ENCODE measurements at regions not wholly inside any gene's neighbourhood (a gene's known extent, or its start where the extent isn't known, plus 50 kb on each side); places are given as distances from the start of the nearest gene placed in this dataset.
"Not testable (repeated sequence)": the region's sequence is repeated elsewhere in the genome, so short reads cannot be mapped to it uniquely, and the experiment has no call there.

DNA sequence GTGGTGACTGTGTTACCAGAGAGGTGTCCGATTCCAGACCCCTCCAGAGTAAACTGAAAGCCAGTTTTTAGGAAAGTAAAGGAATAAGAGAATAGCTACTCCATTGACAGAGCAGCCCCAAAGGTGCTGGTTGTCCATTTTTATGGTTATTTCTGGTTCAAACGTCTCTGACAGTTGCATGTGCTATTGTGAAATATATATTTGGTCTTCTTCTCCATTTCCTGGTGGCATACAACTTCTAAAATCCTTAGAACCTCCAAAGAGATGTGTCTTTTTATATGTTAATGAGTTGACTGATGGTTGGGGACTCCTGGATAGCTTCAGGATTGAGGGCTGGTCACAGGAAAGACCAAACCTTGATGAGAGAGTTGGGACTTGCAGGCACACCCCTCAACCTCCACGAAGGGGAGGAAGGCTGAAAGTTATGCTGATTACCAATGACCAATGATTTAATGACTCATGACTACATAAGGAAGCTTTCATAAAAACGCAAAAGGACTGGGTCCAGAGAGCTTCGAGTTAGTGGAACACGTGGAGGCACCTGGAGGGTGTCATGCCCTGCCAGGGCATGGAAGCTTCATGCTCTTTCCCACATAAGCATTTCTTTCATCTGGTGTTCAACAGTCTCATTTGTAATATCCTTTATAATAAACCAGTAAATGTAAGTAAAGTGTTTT is 100.7 kb downstream of the SLC16A1 start:
- DNase-seq, result no peak

DNA sequence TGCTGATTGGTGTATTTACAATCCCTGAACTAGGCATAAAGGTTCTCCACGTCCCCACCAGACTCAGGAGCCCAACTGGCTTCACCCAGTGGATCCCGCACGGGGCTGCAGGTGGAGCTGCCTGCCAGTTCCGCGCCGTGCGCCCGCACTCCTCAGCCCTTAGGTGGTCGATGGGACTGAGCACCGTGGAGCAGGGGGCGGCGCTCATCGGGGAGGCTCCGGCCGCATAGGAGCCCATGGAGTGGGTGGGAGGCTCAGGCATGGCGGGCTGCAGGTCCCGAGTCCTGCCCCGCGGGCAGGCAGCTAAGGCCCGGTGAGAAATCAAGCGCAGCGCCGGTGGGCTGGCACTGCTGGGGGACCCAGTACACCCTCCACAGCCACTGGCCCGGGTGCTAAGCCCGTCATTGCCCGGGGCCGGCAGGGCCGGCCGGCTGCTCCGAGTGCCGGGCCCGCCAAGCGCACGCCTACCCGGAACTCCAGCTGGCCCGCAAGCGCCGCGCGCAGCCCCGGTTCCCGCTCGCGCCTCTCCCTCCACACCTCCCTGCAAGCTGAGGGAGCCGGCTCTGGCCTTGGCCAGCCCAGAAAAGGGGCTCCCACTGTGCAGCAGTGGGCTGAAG is 101.5 kb downstream of the SLC16A1 start:
- not testable (repeated sequence) for DNase-seq

DNA sequence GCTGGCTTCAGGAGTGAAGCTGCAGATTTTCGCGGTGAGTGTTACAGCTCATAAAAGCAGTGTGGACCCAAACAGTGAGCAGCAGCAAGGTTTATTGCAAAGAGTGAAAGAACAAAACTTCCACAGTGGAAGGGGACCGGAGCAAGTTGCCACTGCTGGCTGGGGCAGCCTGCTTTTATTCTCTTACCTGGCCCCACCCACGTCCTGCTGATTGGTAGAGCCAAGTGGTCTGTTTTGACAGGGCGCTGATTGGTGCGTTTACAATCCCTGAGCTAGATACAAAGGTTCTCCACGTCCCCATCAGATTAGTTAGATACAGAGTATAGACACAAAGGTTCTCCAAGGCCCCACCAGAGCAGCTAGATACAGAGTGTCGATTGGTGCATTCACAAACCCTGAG is 102.1 kb downstream of the SLC16A1 start:
- not testable (repeated sequence) for DNase-seq

DNA sequence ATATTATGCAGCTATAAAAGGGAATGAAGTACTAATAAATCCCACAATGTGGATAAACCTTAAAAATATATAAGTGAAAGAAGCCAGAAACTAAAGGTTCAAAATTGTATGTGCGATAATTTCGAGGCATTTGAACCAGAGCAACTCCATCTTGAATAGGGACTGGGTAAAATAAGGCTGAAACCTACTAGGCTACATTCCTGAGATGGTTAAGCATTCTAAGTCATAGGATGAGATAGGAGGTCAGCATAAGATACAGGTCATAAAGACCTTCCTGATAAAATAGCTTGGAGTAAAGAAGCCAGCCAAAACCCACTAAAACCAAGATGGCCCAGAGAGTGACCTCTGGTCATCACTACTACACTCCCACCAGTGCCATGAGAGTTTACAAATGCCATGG is 103.1 kb downstream of the SLC16A1 start:
- DNase-seq, result no peak

DNA sequence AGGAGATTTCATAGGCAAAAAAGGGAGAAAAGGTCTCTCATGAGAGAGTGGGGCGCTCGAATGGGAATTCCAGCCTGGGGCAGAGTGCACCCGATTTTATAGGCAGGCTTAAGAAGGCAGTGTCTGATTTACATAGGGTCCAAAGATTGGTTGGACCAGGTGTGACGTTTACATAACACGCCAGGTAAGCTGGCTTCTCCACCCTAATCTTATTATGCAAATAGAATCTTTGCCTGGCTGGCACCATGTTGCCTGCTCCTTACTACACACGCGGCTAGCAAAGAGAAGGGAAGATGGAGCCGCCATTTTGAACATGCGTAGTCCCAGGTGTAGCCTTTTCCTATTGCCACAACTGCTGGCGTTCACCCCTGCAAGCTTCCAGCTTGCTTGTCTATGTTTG is 103.7 kb downstream of the SLC16A1 start:
- no peak for DNase-seq

DNA sequence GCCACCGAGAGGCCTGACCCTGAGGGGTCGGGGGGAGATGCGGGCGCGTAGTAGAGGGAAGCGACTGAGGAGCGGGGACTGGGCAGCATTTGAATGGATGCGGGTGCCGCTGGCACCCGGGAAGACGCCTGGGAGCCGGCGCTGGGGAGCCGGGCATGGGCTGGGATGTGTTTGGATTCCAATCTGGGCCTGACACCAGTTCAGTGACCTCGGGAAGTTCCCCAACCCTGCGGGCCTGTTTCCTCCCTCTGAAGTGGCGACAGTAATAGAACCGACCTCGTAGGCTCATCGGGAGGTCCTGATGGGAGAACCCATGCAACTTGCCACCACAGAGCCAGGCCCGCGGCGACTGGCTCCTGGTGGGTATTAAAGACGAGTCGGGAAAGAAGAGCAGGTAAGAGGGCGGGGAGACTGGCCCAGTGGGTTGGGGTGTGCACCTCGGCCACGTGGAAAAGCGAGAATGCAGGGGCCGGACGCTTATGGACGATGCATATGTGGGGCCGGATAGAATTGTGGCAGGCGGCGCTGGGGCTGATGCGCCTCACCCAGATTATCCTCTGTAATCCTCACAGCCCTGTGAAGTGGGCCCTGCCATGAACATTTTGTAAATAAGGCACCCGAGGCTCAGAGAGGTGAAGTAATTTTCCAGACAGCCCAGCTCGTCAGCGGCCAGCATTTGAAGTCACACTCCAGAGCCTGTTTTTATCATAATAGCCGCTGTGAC is 105.8 kb downstream of the SLC16A1 start:
- DNase-seq, result no peak

DNA sequence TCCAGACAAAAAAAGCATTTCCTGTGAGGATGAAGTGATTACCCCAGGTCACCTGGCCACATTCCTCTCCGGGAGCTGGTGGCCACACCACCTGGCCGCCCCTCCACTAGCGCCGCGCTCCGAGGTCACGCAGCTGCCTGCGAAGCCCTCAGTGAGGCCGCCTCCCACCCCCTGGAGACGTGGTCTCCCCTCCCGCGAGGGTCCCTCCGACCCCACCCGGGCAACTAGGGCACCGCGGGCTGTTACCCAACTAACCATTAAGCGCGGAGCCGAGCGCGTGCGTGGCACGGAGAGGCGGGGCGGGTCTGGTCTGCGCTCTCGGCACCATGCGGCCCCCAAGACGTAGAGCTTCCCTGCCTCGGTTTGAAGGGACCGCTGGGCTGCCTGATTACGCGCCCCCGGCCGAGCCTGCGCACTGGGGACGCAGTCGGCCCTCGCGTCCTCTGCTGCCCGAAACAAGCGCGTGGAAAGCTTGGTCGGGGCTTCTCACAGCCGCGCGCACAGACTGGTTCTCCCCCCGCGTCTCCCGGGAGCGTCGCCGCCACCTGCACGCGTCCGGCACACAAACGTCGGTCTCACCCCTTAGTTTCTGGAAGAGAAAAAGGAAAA is 106.5 kb downstream of the SLC16A1 start:
- no peak for DNase-seq

DNA sequence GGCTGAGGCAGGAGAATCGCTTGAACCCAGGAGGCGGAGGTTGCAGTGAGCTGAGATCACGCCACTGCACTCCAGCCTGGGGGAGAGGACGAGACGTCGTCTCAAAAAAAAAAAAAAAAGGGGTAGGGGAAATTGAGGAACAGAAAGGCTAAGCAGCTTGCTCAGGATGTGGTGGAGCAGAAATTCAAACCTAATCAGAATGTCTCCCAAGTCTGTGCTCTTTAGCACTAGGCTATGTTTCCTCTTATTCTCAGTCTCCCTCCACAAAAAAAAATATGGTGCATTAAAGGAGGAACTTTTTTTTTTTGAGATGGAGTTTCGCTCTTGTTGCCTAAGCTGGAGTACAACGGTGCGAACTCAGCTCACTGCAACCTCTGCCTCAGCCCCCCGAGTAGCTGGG is 114.2 kb downstream of the SLC16A1 start:
- no peak for DNase-seq

DNA sequence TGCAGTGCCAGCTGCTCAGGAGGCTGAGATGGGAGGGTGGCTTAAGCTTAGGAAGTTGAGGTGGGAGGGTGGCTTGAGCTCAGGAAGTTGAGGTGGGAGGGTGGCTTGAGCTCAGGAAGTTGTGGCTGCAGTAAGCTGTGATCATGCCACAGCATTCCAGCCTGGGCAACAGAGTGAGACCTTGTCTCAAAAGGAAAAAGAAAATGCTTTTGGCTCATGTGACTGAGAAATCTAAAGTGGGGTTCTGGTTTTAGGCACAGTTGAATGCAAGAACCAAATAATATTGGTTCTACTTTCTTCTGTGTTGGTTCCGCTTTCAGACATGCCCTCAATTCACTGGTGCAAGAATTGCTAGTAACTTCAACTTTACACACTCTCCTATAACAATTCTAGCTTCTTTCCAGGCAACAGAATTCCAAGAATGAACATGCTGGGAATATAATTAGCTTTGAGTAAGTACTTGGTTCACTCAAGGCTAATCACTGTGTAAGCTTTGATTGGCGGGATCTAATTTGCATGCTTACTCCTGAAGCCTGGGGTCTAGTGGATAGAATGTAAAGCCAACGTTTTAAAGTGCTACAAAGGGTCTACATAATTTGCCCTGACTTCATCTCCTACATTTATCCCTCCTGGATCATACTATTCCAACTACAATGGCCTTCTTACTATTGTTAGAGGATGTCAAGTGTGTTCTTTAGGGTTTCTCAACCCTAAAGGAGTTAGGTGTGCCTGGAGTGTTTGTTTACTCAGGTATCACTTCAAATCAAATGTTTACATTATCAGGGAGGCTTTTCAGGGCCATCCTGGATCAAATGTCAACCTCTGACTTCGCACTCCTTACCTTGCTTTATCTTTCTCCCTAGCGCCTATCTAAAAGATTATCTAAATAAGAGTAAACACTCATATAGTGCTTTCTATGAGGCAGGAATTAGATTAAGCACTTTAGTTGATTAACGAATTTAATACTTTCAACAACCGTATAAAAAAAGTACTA is 115.1 kb downstream of the SLC16A1 start:
- peak in 1 of 2 experiments; percentile 26 for DNase-seq

DNA sequence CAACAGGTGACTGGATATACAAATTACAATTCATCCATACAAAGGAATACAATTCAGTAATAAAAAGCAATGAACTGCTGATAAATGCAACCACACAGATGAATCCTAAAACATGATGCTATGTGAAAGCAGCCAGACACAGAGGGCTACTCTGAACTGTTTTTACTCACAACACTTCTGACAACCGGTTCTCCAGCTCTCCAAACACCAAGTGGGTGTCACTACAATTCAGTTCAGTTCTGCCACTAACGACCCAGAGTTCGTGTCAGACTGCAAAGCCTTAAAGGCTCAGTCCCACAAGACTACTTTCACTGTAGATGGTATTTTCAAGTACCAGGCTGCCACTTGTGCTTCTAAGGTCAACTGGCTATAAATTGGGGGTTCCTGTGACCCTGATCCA is 119.4 kb downstream of the SLC16A1 start:
- no peak for DNase-seq

DNA sequence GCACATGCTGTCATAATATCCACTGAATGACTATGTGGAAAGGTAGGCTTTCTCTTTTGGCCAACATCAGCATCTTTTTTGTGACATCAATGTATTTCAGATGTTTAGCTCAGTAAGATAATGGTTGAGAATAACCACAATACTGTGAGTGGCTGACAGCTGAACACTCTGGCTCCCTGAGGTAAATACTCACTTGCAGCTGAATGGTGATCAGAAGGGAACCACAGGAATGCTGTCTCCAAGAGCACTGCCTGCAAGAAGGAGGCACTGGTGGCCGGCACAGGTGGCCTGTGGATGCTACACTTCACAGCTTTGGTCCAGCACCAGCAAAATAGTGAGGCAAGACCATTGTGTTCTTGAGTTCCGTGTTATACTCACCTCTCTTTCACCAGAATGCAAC is 118.7 kb upstream of the PPM1J start:
- no peak for DNase-seq

DNA sequence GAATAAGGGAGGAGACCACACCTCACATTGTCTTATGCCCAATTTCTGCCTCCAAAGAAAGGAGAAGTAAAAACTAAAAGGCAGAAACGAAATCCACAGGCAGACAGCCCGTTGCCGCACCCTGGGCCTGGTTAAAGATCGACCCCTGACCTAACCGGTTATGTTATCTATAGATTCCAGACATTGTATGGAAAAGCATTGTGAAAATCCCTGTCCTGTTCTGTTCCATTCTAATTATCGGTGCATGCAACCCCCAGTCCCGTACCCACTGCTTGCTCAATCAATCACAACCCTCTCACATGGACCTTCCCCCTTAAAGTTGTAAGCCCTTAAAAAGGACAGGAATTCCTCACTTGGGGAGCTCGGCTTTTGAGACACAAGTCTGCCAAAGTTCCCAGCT is 117.1 kb upstream of the PPM1J start:
- DNase-seq, result not testable (repeated sequence)

DNA sequence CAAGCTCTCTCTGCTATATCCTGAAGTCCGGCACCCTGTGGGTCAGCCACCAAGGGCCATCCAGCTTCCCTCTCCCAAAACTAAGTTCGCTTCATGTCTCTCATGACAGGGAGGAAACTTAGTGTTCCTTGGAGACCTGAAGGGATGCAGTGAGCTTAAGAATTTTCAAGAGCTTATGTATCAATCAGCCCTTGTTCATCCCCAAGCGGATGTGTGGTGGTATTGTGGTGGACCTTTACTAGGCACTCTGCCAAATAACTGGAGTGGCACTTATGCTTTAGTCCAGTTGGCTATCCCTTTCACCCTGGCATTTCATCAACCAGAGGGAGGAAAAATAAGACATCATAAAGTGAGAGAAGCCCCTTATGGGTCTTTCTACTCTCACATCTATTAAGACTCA is 114.6 kb upstream of the PPM1J start:
- DNase-seq, result not testable (repeated sequence)

DNA sequence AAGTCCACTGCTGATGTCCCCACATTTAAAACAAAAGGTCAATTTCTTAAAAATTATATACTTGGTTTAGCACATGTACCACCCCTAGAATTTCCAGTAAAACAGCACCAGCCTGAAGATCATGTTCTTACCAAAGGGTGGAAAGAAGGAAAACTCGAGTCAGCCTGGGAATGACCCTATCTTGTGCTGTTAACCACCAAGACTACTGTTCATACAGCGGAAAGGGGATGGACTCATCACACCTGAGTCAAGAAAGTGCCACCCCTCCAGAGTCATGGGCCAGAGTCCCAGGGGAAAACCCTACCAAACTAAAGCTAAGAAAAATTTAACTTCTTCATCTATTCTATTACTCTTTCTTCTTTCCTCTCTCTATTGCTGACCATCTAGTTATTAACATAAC is 113.6 kb upstream of the PPM1J start:
- no peak for DNase-seq

DNA sequence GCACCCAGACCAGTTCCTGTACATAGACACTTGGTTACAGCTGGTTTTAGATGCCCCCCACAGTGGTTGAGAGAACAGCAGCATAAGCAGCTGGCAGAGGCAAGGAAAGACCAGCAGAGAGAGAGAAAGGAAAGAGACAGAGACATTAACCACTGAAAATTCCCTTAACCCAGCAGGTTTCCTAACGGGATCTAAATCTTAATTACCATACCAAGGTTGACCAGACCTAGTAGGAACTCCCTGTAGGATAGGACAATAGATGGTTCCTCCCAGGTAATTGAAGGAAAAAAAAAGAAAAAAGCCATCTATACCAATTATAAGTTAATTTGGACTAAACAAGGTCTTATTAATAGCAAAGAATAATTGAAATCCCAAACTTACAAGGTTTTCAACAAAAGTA is 112.3 kb upstream of the PPM1J start:
- not testable (repeated sequence) for DNase-seq

DNA sequence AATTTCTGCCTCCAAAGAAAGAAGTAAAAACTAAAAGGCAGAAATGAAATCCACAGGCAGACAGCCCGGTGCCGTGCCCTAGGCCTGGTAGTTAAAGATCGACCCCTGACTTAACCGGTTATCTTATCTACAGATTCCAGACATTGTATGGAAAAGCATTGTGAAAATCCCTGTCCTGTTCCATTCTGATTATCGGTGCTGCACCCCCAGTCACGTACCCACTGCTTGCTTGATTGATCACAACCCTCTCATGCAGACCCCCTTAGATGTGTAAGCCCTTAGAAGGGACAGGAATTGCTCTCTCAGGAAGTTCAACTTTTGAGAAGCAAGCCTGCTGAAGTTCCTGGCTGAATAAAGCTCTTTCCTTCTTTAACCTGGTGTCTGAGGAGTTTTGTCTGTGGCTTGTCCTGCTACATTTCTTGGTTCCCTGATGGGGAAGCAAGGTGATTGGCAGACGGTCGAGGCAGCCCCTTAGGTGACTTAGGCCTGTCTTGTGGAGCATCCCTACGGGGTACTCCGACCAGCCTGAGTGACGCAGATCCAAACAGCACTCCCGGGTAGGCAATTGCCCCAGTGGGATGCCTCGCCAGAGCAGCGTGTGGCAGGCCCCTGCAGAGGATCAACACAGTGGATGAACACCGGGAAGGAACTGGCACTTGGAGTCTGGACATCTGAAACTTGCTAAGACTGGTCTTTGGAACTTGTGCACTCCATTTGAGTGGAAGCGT is 111.2 kb upstream of the PPM1J start:
- no peak for DNase-seq

DNA sequence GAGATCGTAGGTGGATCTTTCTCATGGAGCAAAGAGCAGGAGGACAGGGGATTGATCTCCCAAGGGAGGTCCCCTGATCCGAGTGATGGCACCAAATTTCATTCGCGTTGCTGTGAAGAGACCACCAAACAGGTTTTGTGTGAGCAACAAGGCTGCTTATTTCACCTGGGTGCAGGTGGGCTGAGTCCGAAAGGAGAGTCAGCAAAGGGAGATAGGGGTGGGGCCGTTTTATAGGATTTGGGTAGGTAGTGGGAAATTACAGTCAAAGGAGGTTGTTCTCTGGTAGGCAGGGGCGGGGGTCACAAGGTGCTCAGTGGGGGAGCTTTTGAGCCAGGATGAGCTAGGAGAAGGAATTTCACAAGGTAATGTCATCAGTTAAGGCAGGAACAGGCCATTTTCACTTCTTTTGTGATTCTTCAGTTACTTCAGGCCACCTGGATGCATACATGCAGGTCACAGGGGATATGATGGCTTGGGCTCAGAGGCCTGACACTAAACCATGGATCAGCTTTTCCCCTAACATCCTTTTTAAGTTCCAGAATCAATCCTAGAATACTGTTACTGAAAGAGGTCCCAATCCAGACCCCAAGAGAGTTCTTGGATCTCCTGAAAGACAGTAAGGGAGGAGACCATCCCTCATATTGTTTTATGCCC is 110.6 kb upstream of the PPM1J start:
- not testable (repeated sequence) for DNase-seq

DNA sequence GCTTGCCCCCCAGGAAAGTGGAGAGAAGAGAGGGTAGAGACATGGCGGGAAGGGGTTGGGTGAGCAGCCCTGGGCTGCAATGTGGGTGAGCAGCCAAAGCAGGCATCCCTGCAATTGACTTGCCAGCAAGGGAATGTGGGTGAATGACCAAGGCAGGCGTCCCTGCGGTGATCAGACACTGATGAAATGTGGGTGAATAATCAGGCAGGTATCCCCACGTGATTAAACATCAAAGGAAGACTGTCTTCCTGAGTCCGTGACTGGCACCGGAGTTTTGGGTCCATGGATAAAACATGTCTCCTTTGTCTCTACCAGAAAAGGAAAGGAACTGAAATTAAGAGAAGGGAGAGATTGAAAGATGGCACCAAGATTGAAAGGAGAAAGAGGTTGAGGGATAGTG is 109.9 kb upstream of the PPM1J start:
- not testable (repeated sequence) for DNase-seq

DNA sequence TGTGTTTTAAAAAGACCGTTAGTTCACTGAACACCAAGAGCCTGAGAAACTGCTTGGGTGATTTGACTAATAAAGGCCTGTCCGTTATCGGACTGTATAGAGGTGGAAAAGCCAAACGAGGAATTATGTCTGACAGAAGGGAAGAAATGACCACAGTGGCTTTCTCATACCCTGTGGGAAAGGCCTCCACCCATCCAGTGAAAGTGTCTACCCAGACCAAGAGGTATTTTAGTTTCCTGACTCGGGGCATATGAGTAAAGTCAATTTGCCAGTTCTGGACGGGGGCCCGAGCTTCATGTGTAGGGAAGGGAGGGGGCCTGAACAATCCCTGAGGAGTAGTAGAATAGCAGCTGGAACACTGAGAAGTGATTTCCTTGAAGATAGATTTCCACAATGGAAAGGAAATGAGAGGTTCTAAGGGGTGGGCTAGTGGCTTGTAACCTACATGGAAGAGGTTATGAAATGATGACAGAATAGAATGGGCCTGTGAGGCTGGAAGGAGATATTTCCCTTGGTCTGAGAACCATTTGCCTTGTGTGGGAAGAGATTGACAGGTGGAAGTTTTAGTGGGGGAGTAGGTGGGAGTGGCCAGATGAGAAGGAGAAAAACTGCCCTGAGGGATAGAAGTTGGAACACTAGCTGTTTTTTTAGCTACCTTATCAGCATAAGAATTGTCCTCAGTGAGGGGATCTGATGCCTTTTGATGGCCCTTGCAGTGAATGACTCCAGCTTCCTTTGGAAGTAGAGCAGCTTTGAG is 106.4 kb upstream of the PPM1J start:
- DNase-seq, result not testable (repeated sequence)

DNA sequence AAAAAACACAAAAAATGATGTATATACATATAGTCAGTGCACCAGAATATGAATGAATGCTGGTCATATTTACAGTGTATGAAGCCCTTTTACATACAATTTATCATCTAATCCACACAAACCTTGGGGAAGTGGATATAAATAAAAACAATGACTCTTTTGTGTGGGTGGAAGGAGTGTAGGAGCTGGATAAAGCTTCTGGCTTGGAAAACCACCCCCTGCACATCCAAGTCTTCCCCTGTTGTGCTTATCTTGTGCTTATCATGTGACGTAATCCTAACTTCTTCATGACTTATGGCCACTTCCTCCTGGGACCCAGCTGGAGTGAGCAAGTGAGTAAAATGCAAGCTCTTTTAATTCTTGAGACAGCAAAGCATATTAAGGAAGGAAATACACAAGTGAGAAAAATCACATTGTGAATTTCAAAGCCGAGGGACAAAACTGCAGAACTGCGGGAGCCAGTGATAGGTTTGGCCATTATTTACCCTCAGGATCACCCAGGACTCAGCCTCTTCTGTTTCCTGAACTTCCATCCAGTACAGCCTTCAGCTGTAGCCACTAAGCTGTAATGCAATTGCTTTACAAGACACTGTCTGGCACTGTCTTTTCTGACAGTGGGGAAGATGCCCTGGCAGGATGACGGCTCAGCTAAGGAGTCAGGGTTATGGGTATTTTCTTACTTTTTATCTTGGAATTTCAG is 104.0 kb upstream of the PPM1J start:
- DNase-seq, result peak; percentile 51 to 54

Data from AML-193 (cell line).